ENCODE measurements at regions not wholly inside any gene's neighbourhood (a gene's known extent, or its start where the extent isn't known, plus 50 kb on each side); places are given as distances from the start of the nearest gene placed in this dataset.

GRCh38 chrX:34197946-34198345 is 65.8 kb upstream of the FAM47A start:
- Histone ChIP-seq H3K79me1 (ENCODE audit: low read depth in 1 of 2, low read length in 2 of 2) (no peaks in the 10 kb centered on the region), H2AFZ (replicated peaks; ENCODE audit: low read length, poor library complexity) (no peak overlapping the region), H3K4ac (ENCODE audit: low read depth, low read length) (no peak overlapping the region), H3K18ac (ENCODE audit: low read depth, low read length) (no peak overlapping the region), H3K36me3 (ENCODE audit: control insufficient read depth, insufficient read depth, low read length) (no peaks in the 10 kb centered on the region), H3K9ac (ENCODE audit: low read depth, low read length) (no peak overlapping the region), H3K27me3 (ENCODE audit: control insufficient read depth, insufficient read depth, low read length) (no peaks in the 10 kb centered on the region), H4K5ac (ENCODE audit: low read depth, low read length) (no peak overlapping the region), H3K27ac (ENCODE audit: insufficient read depth, low read length) (no peak overlapping the region), H3K14ac (replicated peaks; ENCODE audit: low read depth, low read length) (no peak overlapping the region), H2AK9ac (replicated peaks; ENCODE audit: low read depth, low read length, poor library complexity) (no peak overlapping the region), H3K9me1 (ENCODE audit: insufficient read depth, low read length) (no peaks in the 10 kb centered on the region), H3K4me2 (ENCODE audit: low read depth, low read length) (no peak overlapping the region), H2BK5ac (ENCODE audit: low read depth, low read length, poor library complexity, severe bottlenecking) (no peak overlapping the region), H2BK20ac (ENCODE audit: low read depth, low read length) (no peak overlapping the region), H4K91ac (ENCODE audit: insufficient read depth, low read depth, low read length) (no peak overlapping the region), H3K56ac (ENCODE audit: extremely low read depth, insufficient read depth, low read length) (no peak overlapping the region), H3K4me1 (ENCODE audit: control insufficient read depth, insufficient read depth, low read length) (no peaks in the 10 kb centered on the region), H2BK120ac (ENCODE audit: low read depth, low read length) (no peak overlapping the region), H3K4me3 (ENCODE audit: insufficient read depth, low read depth, low read length) (no peak overlapping the region), H4K8ac (ENCODE audit: low read depth in 2 of 2, low read length in 2 of 2) (no peak overlapping the region), H4K20me1 (ENCODE audit: insufficient read depth, low read length) (no peaks in the 10 kb centered on the region), H2AK5ac (ENCODE audit: low read depth, low read length) (no peak overlapping the region), H2BK15ac (ENCODE audit: low read depth, low read length) (no peak overlapping the region), H3K9me3 (ENCODE audit: control insufficient read depth, insufficient read depth, low read length) (no peaks in the 10 kb centered on the region), H3K23ac (ENCODE audit: low read depth, low read length) (no peak overlapping the region)
- DNase-seq (no peak), ATAC-seq (ENCODE audit: low read depth) (no peak)
- no TSS peak for BruUV-seq (replicated peaks)
- intact Hi-C loops (cut with micrococcal nuclease): no loop called here
- in situ Hi-C loops (cut with MboI; ENCODE audit: low sequenced_read_pairs): no loop called here
- dilution Hi-C loops (cut with HindIII; ENCODE audit: low sequenced_read_pairs, unreplicated experiment): no loop called here
- TF ChIP-seq MXI1 (IDR thresholded peaks at IDR 0.05; ENCODE audit: borderline replicate concordance, low read depth, low read length) (no peak), BHLHE40 (IDR thresholded peaks at IDR 0.05; ENCODE audit: low read depth, low read length) (no peak), CEBPB (IDR thresholded peaks at IDR 0.05; ENCODE audit: low read depth, low read length) (no peak), RFX5 (IDR thresholded peaks at IDR 0.05; ENCODE audit: low read depth, low read length) (no peak), RCOR1 (IDR thresholded peaks at IDR 0.05; ENCODE audit: insufficient replicate concordance, low read length) (no peak), MAFK (IDR thresholded peaks at IDR 0.05; ENCODE audit: low read depth, low read length) (no peak), MAZ (IDR thresholded peaks at IDR 0.05; ENCODE audit: borderline replicate concordance, low read depth, low read length) (no peak), CTCF (conservative IDR thresholded peaks at IDR 0.05; ENCODE audit: low read depth, low read length) (no peak), NFE2L2 (IDR thresholded peaks at IDR 0.05; ENCODE audit: low read depth, low read length) (no peak), USF2 (IDR thresholded peaks at IDR 0.05; ENCODE audit: low read depth, low read length) (no peak), SMC3 (IDR thresholded peaks at IDR 0.05; ENCODE audit: low read depth, low read length) (no peak), FOS (IDR thresholded peaks at IDR 0.05; ENCODE audit: low read depth, low read length) (no peak), ELK1 (IDR thresholded peaks at IDR 0.05; ENCODE audit: borderline replicate concordance, low read depth, low read length) (no peak), POLR2A (IDR thresholded peaks at IDR 0.05; ENCODE audit: low read depth, low read length) (no peak), CHD1 (IDR thresholded peaks at IDR 0.05; ENCODE audit: low read depth, low read length) (no peak), RAD21 (IDR thresholded peaks at IDR 0.05; ENCODE audit: low read length) (no peak)
- WGBS, 2 experiments (ENCODE audit: extremely low coverage in 2 of 2, insufficient read length in 1 of 2): no CpG with 5 or more reads among the region's 1 CpG
- CTCF ChIA-PET: no interaction called here
- POLR2A ChIA-PET (ENCODE audit: unreplicated experiment): no interaction called here

All from IMR-90 (cell line).